Fibroblast of skin of back (primary cell): ENCODE measurements at regions not wholly inside any gene's neighbourhood (a gene's known extent, or its start where the extent isn't known, plus 50 kb on each side); places are given as distances from the start of the nearest gene placed in this dataset.

ENCODE experiments used
- DNase-seq: peaks from one replicate; pipeline ENCODE4 v3.0.0-alpha.2; 2013

GRCh38 chr18:43213816-43214215 is 63.5 kb downstream of the SYT4 start:
- no peak for DNase-seq

GRCh38 chr18:43211059-43211458 is 66.2 kb downstream of the SYT4 start:
- DNase-seq, result no peak

DNA sequence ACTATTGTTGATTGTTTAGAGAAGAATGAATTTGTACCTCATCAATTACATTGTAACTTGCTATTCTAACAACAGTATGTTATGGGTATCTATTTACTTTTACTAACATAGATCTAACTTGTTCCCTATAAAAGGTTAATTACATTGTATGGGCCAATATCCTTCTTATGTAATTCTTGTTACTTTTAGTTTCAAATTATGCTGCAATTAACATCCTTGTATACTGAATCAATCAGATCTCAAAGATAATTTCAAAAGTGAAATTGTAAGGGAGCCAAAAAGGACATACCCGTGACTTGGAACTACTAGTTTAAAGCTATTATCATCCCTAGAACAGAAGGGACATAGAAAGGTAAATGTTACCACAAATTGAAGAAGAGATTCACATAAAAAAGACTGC is 79.9 kb upstream of the RIT2 start:
- DNase-seq, result no peak

GRCh38 chr18:43193336-43193735 is 77.9 kb upstream of the RIT2 start:
- no peak for DNase-seq

- DNase-seq, result peak; percentile 23
Measured at GRCh38 chr18:43192408-43192807, 76.9 kb upstream of the RIT2 start.

- DNase-seq, result no peak
Measured at GRCh38 chr18:43181711-43182110, 66.2 kb upstream of the RIT2 start.

- no peak for DNase-seq
Measured at GRCh38 chr18:43180814-43181213, 65.3 kb upstream of the RIT2 start.

- no peak for DNase-seq
Measured at GRCh38 chr18:43175257-43175656, 59.8 kb upstream of the RIT2 start.

DNA sequence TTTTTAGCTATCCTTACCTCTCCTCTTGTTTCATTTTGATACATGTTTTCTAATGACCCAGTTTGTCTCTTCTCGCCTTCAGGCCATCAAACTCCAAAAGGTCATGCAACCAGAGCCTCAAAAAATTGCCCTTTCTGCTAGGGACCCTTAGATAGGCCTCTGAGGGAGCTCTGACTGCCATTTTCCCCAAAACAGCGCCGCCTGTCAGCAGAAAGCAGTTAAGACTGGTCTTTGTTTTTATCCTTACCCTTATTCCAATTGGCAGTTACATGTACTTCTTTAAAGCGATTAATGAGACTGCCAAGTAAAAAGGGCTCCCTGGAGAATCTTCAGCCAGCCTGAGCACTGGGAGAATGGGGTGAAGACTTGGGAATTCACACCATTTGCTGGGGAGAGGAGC is 55.1 kb upstream of the RIT2 start:
- no peak for DNase-seq
